CD8-positive, alpha-beta memory T cell (primary cell): ENCODE measurements at regions not wholly inside any gene's neighbourhood (a gene's known extent, or its start where the extent isn't known, plus 50 kb on each side); places are given as distances from the start of the nearest gene placed in this dataset.

Experiments
- CTCF ChIA-PET: fragments of 350-600 bp; sonication (Branson Sonifier 250); formaldehyde crosslinking; loops from one replicate; lab custom pipeline; 2021; ENCODE audit warnings: antibody characterized with exemption; lab: Charles Lee
- POLR2A ChIA-PET: fragments of 350-600 bp; sonication (Branson Sonifier 250); formaldehyde crosslinking; loops from one replicate; lab custom pipeline; 2021; ENCODE audit warnings: antibody characterized with exemption; lab: Charles Lee
- DNase-seq, 5 donors: peaks; one replicate each; pipeline versions ENCODE4 v3.0.0 to v3.0.0-alpha.2; 2020 to 2022; ENCODE audit warnings: mixed read lengths in 1 of 5
- H3K27ac ChIP-seq: one replicate; pipeline ENCODE4 v1.7.0; 2013; ENCODE audit warnings: low read depth, mild to moderate bottlenecking, low read length, moderate library complexity
- H3K27me3 ChIP-seq: 2 replicates; pipeline ENCODE4 v1.7.0; 2013; ENCODE audit warnings: low read length, mild to moderate bottlenecking; ENCODE audit not compliant: insufficient read depth, poor library complexity, severe bottlenecking
- H3K36me3 ChIP-seq: 2 replicates; pipeline ENCODE4 v1.7.0; 2013; ENCODE audit warnings: mild to moderate bottlenecking, low read length, moderate library complexity; ENCODE audit not compliant: insufficient read depth
- H3K4me1 ChIP-seq: 2 replicates; pipeline ENCODE4 v1.7.0; 2013; ENCODE audit warnings: mild to moderate bottlenecking, low read length, moderate library complexity; ENCODE audit not compliant: insufficient read depth
- H3K4me3 ChIP-seq: 2 replicates; pipeline ENCODE4 v1.7.0; 2013; ENCODE audit warnings: mild to moderate bottlenecking, low read length
- H3K9me3 ChIP-seq: 2 replicates; pipeline ENCODE4 v1.7.0; 2013; ENCODE audit warnings: mild to moderate bottlenecking, low read length
- H3K27ac Mint-ChIP-seq, 8 donors: one replicate each; pipeline ENCODE4 v1.8.0; 2020 to 2021; ENCODE audit warnings: mixed read lengths in 8 of 8, mild to moderate bottlenecking in 6 of 8, inconsistent platforms in 3 of 8, moderate library complexity in 3 of 8
- H3K27me3 Mint-ChIP-seq, 2 donors: one replicate each; pipeline ENCODE4 v1.8.0; 2020 to 2021; ENCODE audit warnings: mixed read lengths in 2 of 2, mild to moderate bottlenecking in 1 of 2, moderate library complexity in 1 of 2
- H3K36me3 Mint-ChIP-seq, 3 donors: one replicate each; pipeline ENCODE4 v1.8.0; 2020 to 2021; ENCODE audit warnings: mixed read lengths in 3 of 3, inconsistent platforms in 1 of 3, mild to moderate bottlenecking in 1 of 3
- H3K4me1 Mint-ChIP-seq, 3 donors: one replicate each; pipeline ENCODE4 v1.8.0; 2020 to 2021; ENCODE audit warnings: mixed read lengths in 3 of 3, inconsistent platforms in 1 of 3, mild to moderate bottlenecking in 1 of 3
- H3K4me3 Mint-ChIP-seq, 7 donors: one replicate each; pipeline ENCODE4 v1.8.0; 2020 to 2021; ENCODE audit warnings: mixed read lengths in 7 of 7, mild to moderate bottlenecking in 6 of 7, moderate library complexity in 4 of 7, inconsistent platforms in 2 of 7
- H3K9me3 Mint-ChIP-seq, 5 donors: one replicate each; pipeline ENCODE4 v1.8.0; 2020 to 2022; ENCODE audit warnings: mixed read lengths in 5 of 5, mild to moderate bottlenecking in 3 of 5, moderate library complexity in 2 of 5, inconsistent platforms in 1 of 5

DNA sequence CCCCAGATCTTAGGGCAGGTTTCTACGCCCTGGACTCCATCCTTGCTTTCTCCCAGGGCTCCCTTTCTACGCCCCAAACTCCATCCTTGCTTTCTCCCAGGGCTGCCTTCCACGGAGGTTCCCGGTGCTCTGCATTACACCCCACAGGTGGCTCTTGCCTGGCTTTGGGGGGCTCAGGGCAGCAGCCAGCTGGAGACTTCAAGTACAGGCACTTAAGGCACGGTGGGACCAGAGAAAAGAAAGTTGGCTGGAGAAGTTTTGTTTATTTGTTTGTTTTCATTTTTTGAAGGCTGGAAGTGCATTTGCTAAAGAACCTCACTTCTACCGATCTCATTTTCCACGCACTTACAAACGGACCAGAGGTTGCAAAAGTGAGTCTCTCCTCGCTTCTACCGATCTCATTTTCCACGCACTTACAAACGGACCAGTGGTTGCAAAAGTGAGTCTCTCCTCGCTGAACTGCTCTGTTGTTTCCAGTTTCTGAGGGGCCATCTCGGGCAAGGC is 103.8 kb upstream of the MED13L start:
- no peak for DNase-seq
- no peaks in the 10 kb centered on the region for H3K4me1 ChIP-seq
- H3K36me3 ChIP-seq: no peaks in the 10 kb centered on the region
- Mint-ChIP-seq H3K4me1 (peaks cover 0 to 3% (median 0%) of the 10 kb centered on the region in 3 donors), H3K27me3 (peaks cover 7 to 19% of the 10 kb centered on the region in 2 donors), H3K4me3 (no peak overlapping the region), H3K36me3 (peaks cover 0 to 4% (median 0%) of the 10 kb centered on the region in 3 donors), H3K9me3 (no peaks in the 10 kb centered on the region), H3K27ac (no peak overlapping the region)
- ChIA-PET CTCF (no interaction called here), POLR2A (no interaction called here)
- H3K27ac ChIP-seq: no peak overlapping the region
- no peaks in the 10 kb centered on the region for H3K9me3 ChIP-seq
- H3K27me3 ChIP-seq: no peaks in the 10 kb centered on the region
- H3K4me3 ChIP-seq: no peak overlapping the region

DNA sequence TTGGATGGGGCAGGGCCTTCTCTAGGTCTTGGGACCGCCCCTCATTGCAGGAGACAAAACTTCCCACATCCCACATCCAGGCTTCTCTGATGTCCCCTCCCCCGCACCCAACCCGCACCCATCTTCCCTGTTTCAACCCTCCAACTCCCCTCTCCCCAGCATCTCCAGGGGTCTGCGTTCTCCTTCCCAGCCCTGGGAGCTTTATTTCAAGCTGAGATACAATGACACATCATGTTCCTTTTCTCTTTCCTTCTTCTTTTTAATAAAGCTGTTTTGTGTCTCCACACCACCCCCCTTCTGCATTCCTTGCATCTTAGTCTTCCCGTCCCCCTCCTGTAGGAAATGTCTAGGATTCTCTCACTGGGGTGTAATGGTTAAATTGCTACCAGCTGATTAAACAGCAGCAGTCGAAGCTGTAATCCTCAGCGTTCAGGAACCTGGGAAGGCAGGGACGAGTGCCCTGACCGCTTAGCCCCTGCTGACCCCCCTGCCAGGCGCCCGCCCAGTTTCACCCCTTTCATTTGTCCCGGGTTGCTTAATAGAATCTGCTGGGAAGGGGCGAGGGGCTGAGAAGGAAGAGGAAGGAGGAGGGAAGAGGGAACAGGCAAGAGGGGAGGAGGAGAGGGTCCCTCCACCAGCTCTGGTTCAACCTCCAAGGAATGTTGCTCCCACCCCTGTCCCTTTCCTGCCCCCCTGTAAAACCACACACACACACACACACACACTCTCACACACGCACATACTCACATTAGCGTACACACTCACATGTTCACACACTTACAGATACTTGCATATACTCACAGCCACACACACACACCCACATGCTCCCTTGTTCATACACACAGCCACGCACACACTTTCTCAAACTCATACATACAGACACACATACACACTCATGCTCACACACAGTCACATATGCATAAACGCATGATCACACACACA is 104.5 kb upstream of the MED13L start:
- Histone ChIP-seq H3K9me3 (no peaks in the 10 kb centered on the region), H3K4me3 (no peak overlapping the region), H3K27ac (no peak overlapping the region), H3K27me3 (no peaks in the 10 kb centered on the region), H3K36me3 (no peaks in the 10 kb centered on the region), H3K4me1 (no peaks in the 10 kb centered on the region)
- H3K36me3 Mint-ChIP-seq: peaks cover 0 to 4% (median 0%) of the 10 kb centered on the region in 3 donors
- DNase-seq: no peak
- CTCF ChIA-PET: no interaction called here
- H3K9me3 Mint-ChIP-seq: no peaks in the 10 kb centered on the region
- POLR2A ChIA-PET: no interaction called here
- no peak overlapping the region for H3K27ac Mint-ChIP-seq
- H3K4me3 Mint-ChIP-seq: no peak overlapping the region
- H3K4me1 Mint-ChIP-seq: peaks cover 0 to 3% (median 0%) of the 10 kb centered on the region in 3 donors
- H3K27me3 Mint-ChIP-seq: peaks cover 9 to 22% of the 10 kb centered on the region in 2 donors

DNA sequence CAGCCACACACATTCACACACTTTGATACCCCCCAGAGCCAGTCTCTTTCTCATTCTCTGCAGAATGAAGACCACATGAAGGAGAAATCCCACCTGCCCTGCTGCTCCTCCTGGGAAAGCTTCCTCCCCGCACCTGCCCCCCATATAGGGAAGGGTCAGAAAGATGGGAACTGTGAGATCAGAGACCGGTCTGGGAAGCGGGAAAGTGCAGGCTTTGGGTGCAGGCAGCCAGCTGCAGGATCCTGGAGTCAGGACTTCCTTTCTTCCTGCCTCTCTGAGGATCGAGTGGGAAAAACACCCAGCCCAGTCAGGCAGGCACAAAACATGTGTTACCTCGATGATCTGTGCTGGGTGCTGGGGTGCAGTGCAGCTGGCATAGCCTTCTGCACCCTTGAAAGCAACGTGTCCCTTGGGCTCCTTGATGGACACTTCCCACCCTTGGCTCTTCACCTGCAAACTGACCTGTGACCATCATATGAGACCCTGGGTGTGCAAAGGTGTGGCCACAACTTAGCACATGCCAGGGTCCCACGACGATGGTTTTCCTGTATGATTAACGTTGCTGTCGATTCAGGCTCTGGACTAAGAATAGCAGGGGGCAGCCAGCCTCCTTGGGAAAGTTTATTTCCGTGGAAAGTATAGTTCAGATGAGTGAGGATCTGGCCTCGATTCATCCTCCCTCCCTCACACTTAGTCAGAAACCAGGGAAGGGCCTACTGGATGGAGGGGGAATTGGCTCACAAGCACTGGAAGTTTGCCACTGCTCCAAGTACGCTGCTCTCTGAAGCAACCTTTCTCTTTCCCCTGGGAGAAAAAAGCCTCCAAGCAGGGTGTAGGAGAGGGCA is 105.4 kb upstream of the MED13L start:
- Histone ChIP-seq H3K9me3 (no peaks in the 10 kb centered on the region), H3K4me3 (no peak overlapping the region), H3K4me1 (no peaks in the 10 kb centered on the region), H3K27ac (no peak overlapping the region), H3K36me3 (no peaks in the 10 kb centered on the region), H3K27me3 (no peaks in the 10 kb centered on the region)
- peaks cover 9 to 27% of the 10 kb centered on the region in 2 donors for H3K27me3 Mint-ChIP-seq
- H3K4me1 Mint-ChIP-seq: peaks cover 0 to 3% (median 0%) of the 10 kb centered on the region in 3 donors
- ChIA-PET CTCF (no interaction called here), POLR2A (no interaction called here)
- peaks cover 0 to 4% (median 0%) of the 10 kb centered on the region in 3 donors for H3K36me3 Mint-ChIP-seq
- H3K27ac Mint-ChIP-seq: no peak overlapping the region
- no peak overlapping the region for H3K4me3 Mint-ChIP-seq
- H3K9me3 Mint-ChIP-seq: no peaks in the 10 kb centered on the region
- DNase-seq: no peak

DNA sequence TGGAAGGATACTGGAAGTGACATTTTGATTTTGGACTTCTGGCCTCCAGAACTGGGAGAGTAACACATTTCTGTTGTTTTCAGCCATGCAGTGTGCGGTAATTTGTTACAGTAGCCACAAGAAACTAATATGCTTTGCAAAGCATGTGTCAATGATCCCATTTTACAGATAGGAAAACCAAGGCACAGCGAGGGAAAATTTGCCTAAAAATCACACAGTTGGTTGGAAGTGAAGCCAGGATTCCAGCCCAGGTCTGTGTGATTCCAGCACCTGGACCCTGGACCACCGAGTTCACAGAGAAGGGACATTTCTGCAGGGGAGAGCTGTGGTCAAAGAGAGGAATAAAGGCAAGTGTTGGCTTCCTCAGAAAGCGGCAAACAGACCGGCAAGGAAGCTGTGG is 106.7 kb upstream of the MED13L start:
- Histone ChIP-seq H3K27me3 (no peaks in the 10 kb centered on the region), H3K27ac (no peak overlapping the region), H3K9me3 (no peaks in the 10 kb centered on the region), H3K4me3 (no peak overlapping the region), H3K36me3 (no peaks in the 10 kb centered on the region), H3K4me1 (no peaks in the 10 kb centered on the region)
- H3K27ac Mint-ChIP-seq: no peak overlapping the region
- no peak overlapping the region for H3K4me3 Mint-ChIP-seq
- H3K9me3 Mint-ChIP-seq: no peaks in the 10 kb centered on the region
- POLR2A ChIA-PET: no interaction called here
- no peak for DNase-seq
- CTCF ChIA-PET: interaction anchor here (0.7 kb wide), 1 partner anchor 197 kb away, joined by 3 read pairs; no protein-coding TSS in a partner anchor
- peaks cover 10 to 34% of the 10 kb centered on the region in 2 donors for H3K27me3 Mint-ChIP-seq
- peaks cover 0 to 4% (median 0%) of the 10 kb centered on the region in 3 donors for H3K36me3 Mint-ChIP-seq
- peaks cover 0 to 3% (median 0%) of the 10 kb centered on the region in 3 donors for H3K4me1 Mint-ChIP-seq

DNA sequence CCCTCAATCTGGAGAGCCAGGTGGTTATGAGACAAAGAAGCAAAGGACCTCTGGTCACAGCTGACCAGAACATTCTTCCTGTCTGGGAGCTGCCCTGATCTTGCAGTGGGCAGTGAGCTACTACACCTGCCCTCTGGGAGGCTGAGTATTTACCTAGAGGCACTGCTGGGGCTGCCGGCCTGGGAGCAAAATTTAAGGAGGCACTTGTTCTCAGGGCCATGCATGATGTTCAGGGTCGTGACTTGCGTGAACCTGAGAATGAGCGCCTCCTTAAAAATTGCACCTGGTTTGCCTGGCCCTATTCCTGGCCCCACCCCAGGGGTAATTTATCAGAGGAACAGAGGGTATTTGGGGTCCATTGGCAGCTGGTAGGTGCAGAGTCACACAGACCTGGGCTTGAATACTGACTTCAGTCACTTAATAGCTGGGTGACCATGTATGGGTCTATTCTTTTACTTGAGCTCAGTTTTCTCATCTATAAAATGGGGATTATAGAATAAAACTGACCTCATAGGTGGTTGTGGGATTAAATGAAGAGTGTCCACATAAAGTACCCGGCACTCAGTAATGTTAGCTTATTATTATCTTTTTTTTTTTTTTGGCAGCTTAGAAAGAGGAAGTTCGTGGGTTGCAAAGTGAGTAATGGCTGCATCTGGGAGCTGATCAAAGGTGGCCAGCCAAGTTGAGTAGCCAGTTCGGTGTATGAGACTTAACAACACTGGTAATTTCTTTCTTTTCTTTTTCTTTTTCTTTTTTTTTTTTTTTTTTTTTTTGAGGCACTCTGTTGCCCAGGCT is 107.4 kb upstream of the MED13L start:
- H3K36me3 Mint-ChIP-seq: peaks cover 0 to 4% (median 0%) of the 10 kb centered on the region in 3 donors
- POLR2A ChIA-PET: interaction anchor here (0.6 kb wide), 1 partner anchor 182 kb away, joined by 3 read pairs; no protein-coding TSS in a partner anchor
- peak overlapping the region in 1 of 7 donors; percentile 32 for H3K4me3 Mint-ChIP-seq

DNA sequence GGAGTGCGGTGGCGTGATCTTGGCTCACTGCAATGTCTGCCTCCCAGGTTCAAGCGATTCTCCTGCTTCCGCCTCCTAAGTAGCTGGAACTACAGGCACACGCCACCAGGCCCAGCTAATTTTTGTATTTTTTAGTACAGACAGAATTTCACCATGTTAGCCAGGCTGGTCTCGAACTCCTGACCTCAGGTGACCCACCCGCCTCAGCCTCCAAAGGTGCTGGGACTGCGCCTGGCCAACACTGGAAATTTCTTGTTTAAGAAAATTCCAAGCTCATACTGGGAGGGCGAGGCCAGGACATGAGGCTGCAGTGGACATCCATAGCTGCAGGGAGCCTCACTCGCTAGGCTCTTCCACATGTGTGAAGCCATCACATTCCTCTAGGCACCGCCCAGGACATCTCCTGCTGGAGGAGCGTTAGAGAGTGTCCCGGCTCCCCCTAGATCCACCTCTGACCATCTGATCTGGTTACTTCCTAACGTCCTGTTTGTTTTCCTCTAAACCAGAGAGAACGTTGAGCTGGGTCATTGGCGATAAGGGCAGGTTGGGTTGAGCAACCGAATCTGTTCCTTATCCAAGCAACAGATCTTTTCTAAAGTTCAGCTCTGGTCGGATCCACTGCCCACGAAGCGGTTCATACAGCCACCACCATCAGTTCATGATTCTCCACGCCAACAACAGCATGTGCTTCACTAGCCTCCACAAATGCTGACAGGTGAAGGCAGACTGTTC is 108.2 kb upstream of the MED13L start:
- H3K36me3 ChIP-seq: no peaks in the 10 kb centered on the region
- H3K36me3 Mint-ChIP-seq: peaks cover 0 to 4% (median 0%) of the 10 kb centered on the region in 3 donors
- DNase-seq: no peak
- peak overlapping the region in 1 of 7 donors; percentile 32 for H3K4me3 Mint-ChIP-seq
- CTCF ChIA-PET: no interaction called here
- peaks cover 0 to 3% (median 0%) of the 10 kb centered on the region in 3 donors for H3K4me1 Mint-ChIP-seq
- POLR2A ChIA-PET: no interaction called here
- no peaks in the 10 kb centered on the region for H3K9me3 ChIP-seq
- no peak overlapping the region for H3K4me3 ChIP-seq
- no peak overlapping the region for H3K27ac Mint-ChIP-seq
- H3K27me3 ChIP-seq: no peaks in the 10 kb centered on the region
- peaks cover 7 to 41% of the 10 kb centered on the region in 2 donors for H3K27me3 Mint-ChIP-seq
- peaks cover 0 to 3% (median 0%) of the 10 kb centered on the region in 5 donors for H3K9me3 Mint-ChIP-seq
- H3K4me1 ChIP-seq: no peaks in the 10 kb centered on the region
- H3K27ac ChIP-seq: peak overlapping the region; percentile 25

More for the DNA sequence above, 107.4 kb upstream of the MED13L start:
- no peaks in the 10 kb centered on the region for H3K9me3 Mint-ChIP-seq
- peaks cover 0 to 3% (median 0%) of the 10 kb centered on the region in 3 donors for H3K4me1 Mint-ChIP-seq
- peak overlapping the region; percentile 25 for H3K27ac ChIP-seq
- H3K9me3 ChIP-seq: no peaks in the 10 kb centered on the region
- DNase-seq: no peak
- H3K27ac Mint-ChIP-seq: no peak overlapping the region
- no peaks in the 10 kb centered on the region for H3K27me3 ChIP-seq
- no peaks in the 10 kb centered on the region for H3K36me3 ChIP-seq
- no peak overlapping the region for H3K4me3 ChIP-seq
- CTCF ChIA-PET: interaction anchor here (0.7 kb wide), 1 partner anchor 198 kb away, joined by 3 read pairs; no protein-coding TSS in a partner anchor
- no peaks in the 10 kb centered on the region for H3K4me1 ChIP-seq
- H3K27me3 Mint-ChIP-seq: peaks cover 11 to 38% of the 10 kb centered on the region in 2 donors

DNA sequence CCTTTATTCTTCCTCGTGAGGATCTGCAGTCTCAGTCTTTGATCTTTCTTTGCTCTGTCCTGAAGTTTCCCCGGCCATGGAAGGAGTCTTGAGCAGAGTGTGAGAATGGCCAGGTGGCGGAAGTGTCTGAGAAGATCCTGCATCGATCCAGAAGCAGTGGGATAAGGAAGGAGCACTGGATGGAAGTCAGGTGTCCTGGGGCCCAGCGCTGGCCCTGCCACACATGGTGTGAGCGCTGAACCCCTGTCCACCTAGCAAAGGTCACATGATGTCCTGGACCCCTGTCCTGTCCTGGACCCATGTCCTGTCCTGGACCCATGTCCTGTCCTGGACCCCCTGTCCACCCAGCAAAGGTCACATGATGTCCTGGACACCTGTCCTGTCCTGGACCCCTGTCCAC is 111.8 kb upstream of the MED13L start:
- H3K27ac Mint-ChIP-seq: no peak overlapping the region
- H3K9me3 Mint-ChIP-seq: peaks cover 0 to 4% (median 0%) of the 10 kb centered on the region in 5 donors
- Histone ChIP-seq H3K4me1 (no peaks in the 10 kb centered on the region), H3K27ac (no peak overlapping the region), H3K4me3 (no peak overlapping the region), H3K27me3 (no peaks in the 10 kb centered on the region), H3K36me3 (no peaks in the 10 kb centered on the region), H3K9me3 (no peaks in the 10 kb centered on the region)
- POLR2A ChIA-PET: no interaction called here
- H3K27me3 Mint-ChIP-seq: peaks cover 8 to 26% of the 10 kb centered on the region in 2 donors
- peaks cover 3 to 8% (median 3%) of the 10 kb centered on the region in 3 donors for H3K4me1 Mint-ChIP-seq
- CTCF ChIA-PET: no interaction called here
- H3K36me3 Mint-ChIP-seq: no peaks in the 10 kb centered on the region
- H3K4me3 Mint-ChIP-seq: no peak overlapping the region
- no peak for DNase-seq
